KMS-11 (cell line): ENCODE measurements at regions not wholly inside any gene's neighbourhood (a gene's known extent, or its start where the extent isn't known, plus 50 kb on each side); places are given as distances from the start of the nearest gene placed in this dataset.

Source experiments
- H2AFZ ChIP-seq: fragments of 200-600 bp; sonication (generic); 2 replicates; pipeline ENCODE4 v1.6.1; 2016; ENCODE audit warnings: antibody characterized with exemption, mixed run types, low read depth
- H3K27ac ChIP-seq: fragments of 200-600 bp; sonication (generic); 2 replicates; pipeline ENCODE4 v1.6.1; 2016; ENCODE audit warnings: mild to moderate bottlenecking, mixed run types
- H3K27me3 ChIP-seq: fragments of 200-600 bp; sonication (generic); 2 replicates; pipeline ENCODE4 v1.6.1; 2017; ENCODE audit warnings: mild to moderate bottlenecking, low read depth, mixed run types, moderate library complexity; ENCODE audit not compliant: insufficient read depth
- H3K36me3 ChIP-seq: fragments of 200-600 bp; sonication (generic); 2 replicates; pipeline ENCODE4 v1.6.1; 2017; ENCODE audit warnings: mild to moderate bottlenecking, mixed run types; ENCODE audit not compliant: insufficient read depth
- H3K4me1 ChIP-seq: fragments of 200-600 bp; sonication (generic); 2 replicates; pipeline ENCODE4 v1.6.1; 2016; ENCODE audit warnings: mild to moderate bottlenecking, low read depth, mixed run types; ENCODE audit not compliant: poor library complexity, severe bottlenecking
- H3K4me2 ChIP-seq: fragments of 200-600 bp; sonication (generic); 2 replicates; pipeline ENCODE4 v1.7.0; 2016; ENCODE audit warnings: mild to moderate bottlenecking, mixed run types
- H3K4me3 ChIP-seq: fragments of 200-600 bp; sonication (generic); IDR thresholded peaks from 2 replicates; pipeline ENCODE4 v1.6.1; 2017; ENCODE audit warnings: low read depth, low read length, mixed read lengths; ENCODE audit not compliant: insufficient read depth
- H3K79me2 ChIP-seq: fragments of 200-600 bp; sonication (generic); 2 replicates; pipeline ENCODE4 v1.6.1; 2016; ENCODE audit warnings: low read depth, mixed run types; ENCODE audit not compliant: insufficient read depth
- H3K9ac ChIP-seq: fragments of 200-600 bp; sonication (generic); 2 replicates; pipeline ENCODE4 v1.6.1; 2016; ENCODE audit warnings: mild to moderate bottlenecking, mixed run types
- H4K20me1 ChIP-seq: fragments of 200-600 bp; sonication (generic); 2 replicates; pipeline ENCODE4 v1.6.1; 2016; ENCODE audit warnings: mild to moderate bottlenecking, mixed run types; ENCODE audit not compliant: insufficient read depth
- CTCF ChIP-seq: fragments of 200-600 bp; sonication (generic); conservative IDR thresholded peaks from 2 replicates; pipeline ENCODE4 v1.6.1; 2017; ENCODE audit warnings: low read depth, mild to moderate bottlenecking, antibody characterized with exemption, low read length, moderate library complexity, mixed read lengths

GRCh38 chr20:39524371-39524911 lies 562.3 kb downstream of the DHX35 start:
- no peak overlapping the region for H3K4me3 ChIP-seq
- TF ChIP-seq CTCF: no peak
- H3K27ac ChIP-seq: no peak overlapping the region
- H4K20me1 ChIP-seq: no peaks in the 10 kb centered on the region
- H3K36me3 ChIP-seq: no peaks in the 10 kb centered on the region
- H3K9ac ChIP-seq: no peak overlapping the region
- no peaks in the 10 kb centered on the region for H3K27me3 ChIP-seq
- no peaks in the 10 kb centered on the region for H3K79me2 ChIP-seq
- no peaks in the 10 kb centered on the region for H3K4me1 ChIP-seq
- H2AFZ ChIP-seq: no peak overlapping the region
- no peak overlapping the region for H3K4me2 ChIP-seq

- H3K27me3 ChIP-seq: no peaks in the 10 kb centered on the region
- no peak overlapping the region for H3K27ac ChIP-seq
- no peak overlapping the region for H3K9ac ChIP-seq
- no peaks in the 10 kb centered on the region for H3K79me2 ChIP-seq
- H3K4me2 ChIP-seq: no peak overlapping the region
- H3K36me3 ChIP-seq: no peaks in the 10 kb centered on the region
- H4K20me1 ChIP-seq: no peaks in the 10 kb centered on the region
- TF ChIP-seq CTCF: no peak
- no peaks in the 10 kb centered on the region for H3K4me1 ChIP-seq
- H3K4me3 ChIP-seq: no peak overlapping the region
- H2AFZ ChIP-seq: no peak overlapping the region
Observed at GRCh38 chr20:39523405-39523804, 561.3 kb downstream of the DHX35 start.

- no peaks in the 10 kb centered on the region for H4K20me1 ChIP-seq
- no peak for TF ChIP-seq CTCF
- no peak overlapping the region for H3K9ac ChIP-seq
- H3K4me3 ChIP-seq: no peak overlapping the region
- H3K4me2 ChIP-seq: no peak overlapping the region
- H3K4me1 ChIP-seq: no peaks in the 10 kb centered on the region
- H3K79me2 ChIP-seq: no peaks in the 10 kb centered on the region
- H3K27me3 ChIP-seq: no peaks in the 10 kb centered on the region
- no peak overlapping the region for H2AFZ ChIP-seq
- H3K27ac ChIP-seq: no peak overlapping the region
- no peaks in the 10 kb centered on the region for H3K36me3 ChIP-seq
Observed at GRCh38 chr20:39518654-39519053, 556.5 kb downstream of the DHX35 start.

- Histone ChIP-seq H4K20me1 (no peaks in the 10 kb centered on the region), H3K4me3 (no peak overlapping the region), H3K27me3 (no peaks in the 10 kb centered on the region), H3K4me1 (no peaks in the 10 kb centered on the region), H3K27ac (no peak overlapping the region), H3K79me2 (no peaks in the 10 kb centered on the region), H3K4me2 (no peak overlapping the region), H2AFZ (no peak overlapping the region), H3K9ac (no peak overlapping the region), H3K36me3 (no peaks in the 10 kb centered on the region)
- TF ChIP-seq CTCF: no peak
Observed at GRCh38 chr20:39516964-39517363, 554.8 kb downstream of the DHX35 start.

- Histone ChIP-seq H3K4me2 (no peak overlapping the region), H3K27me3 (no peaks in the 10 kb centered on the region), H3K27ac (no peak overlapping the region), H3K79me2 (no peaks in the 10 kb centered on the region), H3K36me3 (no peaks in the 10 kb centered on the region), H3K4me1 (no peaks in the 10 kb centered on the region), H3K9ac (no peak overlapping the region), H2AFZ (no peak overlapping the region), H4K20me1 (no peaks in the 10 kb centered on the region), H3K4me3 (no peak overlapping the region)
- no peak for TF ChIP-seq CTCF
Observed at GRCh38 chr20:39504710-39505094, 542.6 kb downstream of the DHX35 start.
